Mucosa of stomach (tissue), 1 donor: ENCODE measurements at regions not wholly inside any gene's neighbourhood (a gene's known extent, or its start where the extent isn't known, plus 50 kb on each side); places are given as distances from the start of the nearest gene placed in this dataset.
"Not testable (repeated sequence)": the region's sequence is repeated elsewhere in the genome, so short reads cannot be mapped to it uniquely, and the experiment has no call there.

Experiments used
- H3K27me3 ChIP-seq: one replicate; pipeline ENCODE4 v1.7.0; 2013; ENCODE audit warnings: mild to moderate bottlenecking, low read length; ENCODE audit not compliant: control insufficient read depth, insufficient read depth
- H3K36me3 ChIP-seq: one replicate; pipeline ENCODE4 v1.7.0; 2013; ENCODE audit warnings: low read length; ENCODE audit not compliant: control insufficient read depth, insufficient read depth
- H3K4me1 ChIP-seq: one replicate; pipeline ENCODE4 v1.7.0; 2013; ENCODE audit warnings: mild to moderate bottlenecking, low read length; ENCODE audit not compliant: control insufficient read depth, insufficient read depth
- H3K4me3 ChIP-seq: one replicate; pipeline ENCODE4 v1.7.0; 2013; ENCODE audit warnings: low read length
- H3K9ac ChIP-seq: one replicate; pipeline ENCODE4 v1.7.0; 2013; ENCODE audit warnings: mild to moderate bottlenecking, low read length, moderate library complexity
- H3K9me3 ChIP-seq: one replicate; pipeline ENCODE4 v1.7.0; 2013; ENCODE audit warnings: mild to moderate bottlenecking, low read length, moderate library complexity; ENCODE audit not compliant: control insufficient read depth
- donor health status: Pancreatic carcinoma.

- no peak overlapping the region for H3K4me3 ChIP-seq
- H3K9ac ChIP-seq: no peak overlapping the region
- H3K9me3 ChIP-seq: no peaks in the 10 kb centered on the region
- no peaks in the 10 kb centered on the region for H3K27me3 ChIP-seq
- H3K4me1 ChIP-seq: no peaks in the 10 kb centered on the region
- no peaks in the 10 kb centered on the region for H3K36me3 ChIP-seq
Observed at GRCh38 chr10:56522166-56522565, 161.1 kb upstream of the ZWINT start.

GRCh38 chr10:56508562-56508961 is 147.5 kb upstream of the ZWINT start:
- H3K4me3 ChIP-seq: no peak overlapping the region

GRCh38 chr10:56507033-56507432 is 146.0 kb upstream of the ZWINT start:
- no peaks in the 10 kb centered on the region for H3K4me1 ChIP-seq
- H3K27me3 ChIP-seq: no peaks in the 10 kb centered on the region
- no peak overlapping the region for H3K9ac ChIP-seq
- H3K9me3 ChIP-seq: no peaks in the 10 kb centered on the region
- H3K36me3 ChIP-seq: no peaks in the 10 kb centered on the region
- H3K4me3 ChIP-seq: no peak overlapping the region

More at GRCh38 chr10:56508562-56508961, 147.5 kb upstream of the ZWINT start:
- Histone ChIP-seq H3K9ac (no peak overlapping the region), H3K27me3 (no peaks in the 10 kb centered on the region), H3K36me3 (no peaks in the 10 kb centered on the region), H3K9me3 (no peaks in the 10 kb centered on the region), H3K4me1 (no peaks in the 10 kb centered on the region)

- no peak overlapping the region for H3K4me3 ChIP-seq
- no peak overlapping the region for H3K9ac ChIP-seq
- H3K36me3 ChIP-seq: no peaks in the 10 kb centered on the region
- no peaks in the 10 kb centered on the region for H3K27me3 ChIP-seq
- no peaks in the 10 kb centered on the region for H3K9me3 ChIP-seq
- H3K4me1 ChIP-seq: no peaks in the 10 kb centered on the region
Observed at GRCh38 chr10:56505555-56505954, 144.5 kb upstream of the ZWINT start.

GRCh38 chr10:56496186-56496486 is 135.1 kb upstream of the ZWINT start:
- Histone ChIP-seq H3K9ac (no peak overlapping the region), H3K9me3 (no peaks in the 10 kb centered on the region), H3K36me3 (no peaks in the 10 kb centered on the region), H3K4me1 (no peaks in the 10 kb centered on the region), H3K27me3 (no peaks in the 10 kb centered on the region), H3K4me3 (no peak overlapping the region)

GRCh38 chr10:56487746-56488145 is 126.7 kb upstream of the ZWINT start:
- Histone ChIP-seq H3K36me3 (no peaks in the 10 kb centered on the region), H3K9ac (no peak overlapping the region), H3K9me3 (no peaks in the 10 kb centered on the region), H3K27me3 (no peaks in the 10 kb centered on the region), H3K4me1 (no peaks in the 10 kb centered on the region), H3K4me3 (no peak overlapping the region)

GRCh38 chr10:56481521-56482091 is 120.5 kb upstream of the ZWINT start:
- H3K36me3 ChIP-seq: no peaks in the 10 kb centered on the region
- H3K4me3 ChIP-seq: no peak overlapping the region
- H3K9me3 ChIP-seq: no peaks in the 10 kb centered on the region
- H3K9ac ChIP-seq: no peak overlapping the region
- no peaks in the 10 kb centered on the region for H3K4me1 ChIP-seq
- no peaks in the 10 kb centered on the region for H3K27me3 ChIP-seq

GRCh38 chr10:56472978-56473377 is 111.9 kb upstream of the ZWINT start:
- H3K9me3 ChIP-seq: no peaks in the 10 kb centered on the region
- H3K4me1 ChIP-seq: no peaks in the 10 kb centered on the region
- H3K9ac ChIP-seq: no peak overlapping the region
- no peak overlapping the region for H3K4me3 ChIP-seq
- no peaks in the 10 kb centered on the region for H3K27me3 ChIP-seq
- H3K36me3 ChIP-seq: no peaks in the 10 kb centered on the region

- H3K27me3 ChIP-seq: no peaks in the 10 kb centered on the region
Observed at GRCh38 chr10:56470701-56471100, 109.6 kb upstream of the ZWINT start.

GRCh38 chr10:56469482-56469881 is 108.4 kb upstream of the ZWINT start:
- Histone ChIP-seq H3K27me3 (no peaks in the 10 kb centered on the region), H3K9ac (no peak overlapping the region), H3K4me3 (no peak overlapping the region), H3K36me3 (no peaks in the 10 kb centered on the region), H3K9me3 (no peaks in the 10 kb centered on the region), H3K4me1 (no peaks in the 10 kb centered on the region)

More at GRCh38 chr10:56470701-56471100, 109.6 kb upstream of the ZWINT start:
- Histone ChIP-seq H3K9ac (no peak overlapping the region), H3K4me3 (no peak overlapping the region), H3K9me3 (no peaks in the 10 kb centered on the region), H3K4me1 (no peaks in the 10 kb centered on the region), H3K36me3 (no peaks in the 10 kb centered on the region)

- Histone ChIP-seq H3K36me3 (no peaks in the 10 kb centered on the region), H3K9me3 (no peaks in the 10 kb centered on the region), H3K9ac (no peak overlapping the region), H3K4me3 (no peak overlapping the region), H3K27me3 (no peaks in the 10 kb centered on the region), H3K4me1 (no peaks in the 10 kb centered on the region)
Observed at GRCh38 chr10:56466005-56466404, 104.9 kb upstream of the ZWINT start.

- Histone ChIP-seq H3K9ac (no peak overlapping the region), H3K4me3 (no peak overlapping the region), H3K9me3 (no peaks in the 10 kb centered on the region), H3K4me1 (no peaks in the 10 kb centered on the region), H3K36me3 (no peaks in the 10 kb centered on the region), H3K27me3 (no peaks in the 10 kb centered on the region)
Observed at GRCh38 chr10:56449770-56450169, 88.7 kb upstream of the ZWINT start.

- not testable (repeated sequence) for H3K4me3 ChIP-seq, H3K9ac ChIP-seq, H3K9me3 ChIP-seq, H3K4me1 ChIP-seq, H3K27me3 ChIP-seq, H3K36me3 ChIP-seq
Observed at GRCh38 chr10:56447613-56448012, 86.6 kb upstream of the ZWINT start.
